ENCODE measurements at regions not wholly inside any gene's neighbourhood (a gene's known extent, or its start where the extent isn't known, plus 50 kb on each side); places are given as distances from the start of the nearest gene placed in this dataset.

DNA sequence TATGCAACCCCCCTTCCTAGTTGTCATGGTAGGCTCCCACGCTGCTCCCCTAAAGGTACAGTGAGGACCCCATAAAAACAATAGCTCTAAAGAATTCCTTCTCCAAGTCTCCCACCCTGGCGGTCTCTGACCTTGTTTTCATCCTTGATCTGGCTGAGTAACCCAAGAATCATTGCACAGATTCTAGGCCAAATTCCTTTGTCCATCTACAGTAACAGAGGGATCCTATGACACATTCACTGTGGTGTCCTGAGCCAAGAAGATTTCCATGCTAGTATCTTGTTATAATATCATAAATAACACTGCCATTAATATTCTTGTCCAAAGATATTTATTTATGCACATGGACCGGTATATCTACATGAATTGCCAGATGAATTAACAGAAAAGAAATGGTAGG lies 240.2 kb downstream of the CYP26B1 start:
- TF ChIP-seq, protein P1, sequence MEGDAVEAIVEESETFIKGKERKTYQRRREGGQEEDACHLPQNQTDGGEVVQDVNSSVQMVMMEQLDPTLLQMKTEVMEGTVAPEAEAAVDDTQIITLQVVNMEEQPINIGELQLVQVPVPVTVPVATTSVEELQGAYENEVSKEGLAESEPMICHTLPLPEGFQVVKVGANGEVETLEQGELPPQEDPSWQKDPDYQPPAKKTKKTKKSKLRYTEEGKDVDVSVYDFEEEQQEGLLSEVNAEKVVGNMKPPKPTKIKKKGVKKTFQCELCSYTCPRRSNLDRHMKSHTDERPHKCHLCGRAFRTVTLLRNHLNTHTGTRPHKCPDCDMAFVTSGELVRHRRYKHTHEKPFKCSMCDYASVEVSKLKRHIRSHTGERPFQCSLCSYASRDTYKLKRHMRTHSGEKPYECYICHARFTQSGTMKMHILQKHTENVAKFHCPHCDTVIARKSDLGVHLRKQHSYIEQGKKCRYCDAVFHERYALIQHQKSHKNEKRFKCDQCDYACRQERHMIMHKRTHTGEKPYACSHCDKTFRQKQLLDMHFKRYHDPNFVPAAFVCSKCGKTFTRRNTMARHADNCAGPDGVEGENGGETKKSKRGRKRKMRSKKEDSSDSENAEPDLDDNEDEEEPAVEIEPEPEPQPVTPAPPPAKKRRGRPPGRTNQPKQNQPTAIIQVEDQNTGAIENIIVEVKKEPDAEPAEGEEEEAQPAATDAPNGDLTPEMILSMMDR (IDR thresholded peaks at IDR 0.05) = no peak
- TF ChIP-seq POLR2A (IDR thresholded peaks at IDR 0.05) = no peak

Data from Peyer's patch (tissue), 4 donors.